ENCODE measurements at regions not wholly inside any gene's neighbourhood (a gene's known extent, or its start where the extent isn't known, plus 50 kb on each side); places are given as distances from the start of the nearest gene placed in this dataset.

DNA sequence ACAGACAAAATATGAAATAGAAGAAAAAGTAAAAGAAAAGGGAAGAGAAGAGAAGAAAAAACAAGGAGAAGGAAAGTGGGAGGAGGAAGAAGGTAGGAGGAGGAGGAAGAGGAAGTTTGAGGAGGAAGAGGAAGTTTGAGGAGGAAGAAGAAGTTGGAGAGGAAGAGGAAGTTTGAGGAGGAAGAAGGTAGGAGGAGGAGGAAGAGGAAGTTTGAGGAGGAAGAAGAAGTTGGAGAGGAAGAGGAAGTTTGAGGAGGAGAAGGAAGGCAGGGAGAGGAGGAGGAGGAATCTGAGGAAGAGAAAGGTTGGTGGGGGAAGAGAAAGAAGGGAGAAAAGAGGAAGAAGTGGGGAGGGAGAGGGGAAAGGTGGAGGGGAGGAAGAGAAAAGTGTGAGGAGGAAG lies 169.2 kb upstream of the RORA start:
- intact Hi-C loops (cut with micrococcal nuclease), result no loop called here
- TF ChIP-seq ELF1 (IDR thresholded peaks at IDR 0.05; ENCODE audit: borderline replicate concordance, low read depth) (no peak), CTCF (IDR thresholded peaks at IDR 0.05 in 2 of 3, conservative IDR thresholded peaks at IDR 0.05 in 1 of 3; ENCODE audit: borderline replicate concordance in 1 of 3, insufficient read depth in 1 of 3, low read depth in 2 of 3, low read length in 2 of 3) (no peak), POLR2A (IDR thresholded peaks at IDR 0.05; ENCODE audit: borderline replicate concordance, extremely low read depth, insufficient read depth, insufficient read length) (no peak), ATF3 (IDR thresholded peaks at IDR 0.05) (no peak), ZNF274 (IDR thresholded peaks at IDR 0.05; ENCODE audit: low read depth, low read length) (no peak), CEBPB (IDR thresholded peaks at IDR 0.05; ENCODE audit: low read depth) (no peak), EZH2phosphoT487 (IDR thresholded peaks at IDR 0.05; ENCODE audit: borderline replicate concordance) (no peak), RAD21 (IDR thresholded peaks at IDR 0.05; ENCODE audit: low read depth) (no peak), ZFX (IDR thresholded peaks at IDR 0.05) (no peak), YY1 (IDR thresholded peaks at IDR 0.05; ENCODE audit: extremely low read depth, insufficient replicate concordance, low read depth, low read length) (no peak), EGR1 (IDR thresholded peaks at IDR 0.05; ENCODE audit: low read depth) (no peak), SP1 (IDR thresholded peaks at IDR 0.05; ENCODE audit: low read depth) (no peak), TCF7L2 (IDR thresholded peaks at IDR 0.05; ENCODE audit: borderline replicate concordance, extremely low read depth, insufficient read depth, insufficient read length) (no peak)
- TF ChIP-seq, protein P1, sequence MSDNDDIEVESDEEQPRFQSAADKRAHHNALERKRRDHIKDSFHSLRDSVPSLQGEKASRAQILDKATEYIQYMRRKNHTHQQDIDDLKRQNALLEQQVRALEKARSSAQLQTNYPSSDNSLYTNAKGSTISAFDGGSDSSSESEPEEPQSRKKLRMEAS (IDR thresholded peaks at IDR 0.05), result no peak
- TF ChIP-seq, protein P2, sequence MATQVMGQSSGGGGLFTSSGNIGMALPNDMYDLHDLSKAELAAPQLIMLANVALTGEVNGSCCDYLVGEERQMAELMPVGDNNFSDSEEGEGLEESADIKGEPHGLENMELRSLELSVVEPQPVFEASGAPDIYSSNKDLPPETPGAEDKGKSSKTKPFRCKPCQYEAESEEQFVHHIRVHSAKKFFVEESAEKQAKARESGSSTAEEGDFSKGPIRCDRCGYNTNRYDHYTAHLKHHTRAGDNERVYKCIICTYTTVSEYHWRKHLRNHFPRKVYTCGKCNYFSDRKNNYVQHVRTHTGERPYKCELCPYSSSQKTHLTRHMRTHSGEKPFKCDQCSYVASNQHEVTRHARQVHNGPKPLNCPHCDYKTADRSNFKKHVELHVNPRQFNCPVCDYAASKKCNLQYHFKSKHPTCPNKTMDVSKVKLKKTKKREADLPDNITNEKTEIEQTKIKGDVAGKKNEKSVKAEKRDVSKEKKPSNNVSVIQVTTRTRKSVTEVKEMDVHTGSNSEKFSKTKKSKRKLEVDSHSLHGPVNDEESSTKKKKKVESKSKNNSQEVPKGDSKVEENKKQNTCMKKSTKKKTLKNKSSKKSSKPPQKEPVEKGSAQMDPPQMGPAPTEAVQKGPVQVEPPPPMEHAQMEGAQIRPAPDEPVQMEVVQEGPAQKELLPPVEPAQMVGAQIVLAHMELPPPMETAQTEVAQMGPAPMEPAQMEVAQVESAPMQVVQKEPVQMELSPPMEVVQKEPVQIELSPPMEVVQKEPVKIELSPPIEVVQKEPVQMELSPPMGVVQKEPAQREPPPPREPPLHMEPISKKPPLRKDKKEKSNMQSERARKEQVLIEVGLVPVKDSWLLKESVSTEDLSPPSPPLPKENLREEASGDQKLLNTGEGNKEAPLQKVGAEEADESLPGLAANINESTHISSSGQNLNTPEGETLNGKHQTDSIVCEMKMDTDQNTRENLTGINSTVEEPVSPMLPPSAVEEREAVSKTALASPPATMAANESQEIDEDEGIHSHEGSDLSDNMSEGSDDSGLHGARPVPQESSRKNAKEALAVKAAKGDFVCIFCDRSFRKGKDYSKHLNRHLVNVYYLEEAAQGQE (IDR thresholded peaks at IDR 0.05; ENCODE audit: low read depth), result no peak
- H2AFZ ChIP-seq (ENCODE audit: low read depth, low read length, poor library complexity, severe bottlenecking), result no peak overlapping the region
- H3K9me2 ChIP-seq (ENCODE audit: insufficient read depth), result no peaks in the 10 kb centered on the region
- H3K79me2 ChIP-seq (ENCODE audit: insufficient read depth, low read length), result no peaks in the 10 kb centered on the region
- RAD21 ChIA-PET (ENCODE audit: low non-redundant PET in 1 of 2, low total read pairs in 2 of 2, uncharacterized antibody in 2 of 2, unreplicated experiment in 2 of 2), result no interaction called here
- H3K36me3 ChIP-seq (ENCODE audit: control insufficient read depth in 1 of 2, insufficient read depth in 2 of 2, low read length in 2 of 2), result no peaks in the 10 kb centered on the region
- CTCF ChIA-PET, result no interaction called here
- ATAC-seq (no peak), DNase-seq (ENCODE audit: low read depth, low spot score) (no peak)
- no peak overlapping the region for H3K4me2 ChIP-seq (ENCODE audit: low read length)
- no TSS peak for BruUV-seq (replicated peaks)
- H3K4me1 ChIP-seq (ENCODE audit: control insufficient read depth in 1 of 2, insufficient read depth in 2 of 2, low read length in 2 of 2), result no peaks in the 10 kb centered on the region
- H3K9ac ChIP-seq (ENCODE audit: low read length), result no peak overlapping the region
- H3K27ac ChIP-seq (ENCODE audit: low read depth, low read length), result no peak overlapping the region
- POLR2A ChIA-PET, result no interaction called here
- H3K27me3 ChIP-seq (ENCODE audit: insufficient read depth, low read length), result no peaks in the 10 kb centered on the region
- peaks cover 0 to 12% of the 10 kb centered on the region in 2 experiments; a peak in 1 of 4 replicates for H3K9me3 ChIP-seq (ENCODE audit: control insufficient read depth in 1 of 2, insufficient read depth in 1 of 2, low read depth in 1 of 2, low read length in 2 of 2)
- no peak overlapping the region for H3K4me3 ChIP-seq (replicated peaks in 1 of 2; ENCODE audit: low read depth in 1 of 2, low read length in 2 of 2)
- H4K20me1 ChIP-seq (ENCODE audit: insufficient read depth), result no peaks in the 10 kb centered on the region
